ENCODE measurements at regions not wholly inside any gene's neighbourhood (a gene's known extent, or its start where the extent isn't known, plus 50 kb on each side); places are given as distances from the start of the nearest gene placed in this dataset.

GRCh38 chr14:106776395-106776983, 1250.1 kb downstream of the TMEM121 start:
- Histone ChIP-seq H3K4me1 (ENCODE audit: low read depth) (no peaks in the 10 kb centered on the region), H3K4me3 (no peak overlapping the region), H3K27me3 (no peaks in the 10 kb centered on the region), H3K27ac (no peak overlapping the region), H3K36me3 (no peaks in the 10 kb centered on the region), H3K9me3 (ENCODE audit: low read depth) (no peaks in the 10 kb centered on the region)
- DNase-seq (ENCODE audit: low read depth in 1 of 2, low spot score in 1 of 2): no peak
- TF ChIP-seq CTCF (IDR thresholded peaks at IDR 0.05; ENCODE audit: low read depth, low read length): no peak

- no peak for TF ChIP-seq CTCF (IDR thresholded peaks at IDR 0.05; ENCODE audit: low read depth, low read length)
- no peaks in the 10 kb centered on the region for H3K36me3 ChIP-seq
- no peak overlapping the region for H3K4me3 ChIP-seq
- no peaks in the 10 kb centered on the region for H3K9me3 ChIP-seq (ENCODE audit: low read depth)
- H3K27ac ChIP-seq: no peak overlapping the region
- H3K4me1 ChIP-seq (ENCODE audit: low read depth): no peaks in the 10 kb centered on the region
- no peak for DNase-seq (ENCODE audit: low read depth in 1 of 2, low spot score in 1 of 2)
- H3K27me3 ChIP-seq: no peaks in the 10 kb centered on the region
Measured at GRCh38 chr14:106778986-106779385, 1252.6 kb downstream of the TMEM121 start.

DNA sequence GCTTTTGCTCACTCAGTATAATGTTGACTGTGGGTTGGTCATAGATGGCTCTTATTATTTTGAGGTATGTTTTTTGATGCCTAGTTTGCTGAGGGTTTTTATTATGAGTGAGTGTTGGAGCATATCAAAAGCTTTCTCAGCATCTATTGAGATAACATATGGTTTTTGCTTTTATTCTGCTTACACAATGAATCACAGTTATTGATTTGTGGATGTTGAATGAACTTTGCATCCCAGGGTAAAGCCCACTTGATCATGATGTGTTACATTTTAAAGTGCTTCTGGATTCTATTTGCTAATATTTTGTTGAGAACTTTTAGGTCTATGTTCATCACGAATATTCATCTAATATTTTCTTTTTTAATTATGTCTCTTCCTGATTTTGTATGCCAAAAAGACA, 1260.3 kb downstream of the TMEM121 start:
- no peak overlapping the region for H3K4me3 ChIP-seq
- H3K4me1 ChIP-seq (ENCODE audit: low read depth): no peaks in the 10 kb centered on the region
- H3K9me3 ChIP-seq (ENCODE audit: low read depth): no peaks in the 10 kb centered on the region
- no peaks in the 10 kb centered on the region for H3K36me3 ChIP-seq
- TF ChIP-seq CTCF (IDR thresholded peaks at IDR 0.05; ENCODE audit: low read depth, low read length): no peak
- H3K27me3 ChIP-seq: no peaks in the 10 kb centered on the region
- no peak for DNase-seq (ENCODE audit: low read depth in 1 of 2, low spot score in 1 of 2)
- H3K27ac ChIP-seq: no peak overlapping the region

DNA sequence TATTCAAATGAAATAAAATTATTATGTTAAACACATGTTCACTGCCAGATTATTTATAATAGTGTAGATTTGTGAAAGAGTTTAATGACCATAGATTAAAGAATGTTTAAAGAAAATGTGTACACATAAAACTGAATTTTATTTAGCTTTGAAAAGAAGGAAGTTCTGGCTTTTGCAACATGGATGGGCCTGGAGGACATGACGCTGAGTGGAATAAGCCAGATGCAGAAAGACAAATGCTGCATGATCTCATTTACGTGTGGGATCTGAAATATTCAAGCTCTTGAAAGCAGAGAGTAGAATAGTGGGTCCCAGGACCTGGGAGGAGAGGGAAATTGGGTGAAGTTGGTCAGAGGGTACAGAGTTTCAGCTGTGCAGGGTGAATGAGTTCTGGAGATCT, 1261.2 kb downstream of the TMEM121 start:
- no peak for DNase-seq (ENCODE audit: low read depth in 1 of 2, low spot score in 1 of 2)
- H3K27ac ChIP-seq: no peak overlapping the region
- no peaks in the 10 kb centered on the region for H3K9me3 ChIP-seq (ENCODE audit: low read depth)
- H3K4me3 ChIP-seq: no peak overlapping the region
- no peaks in the 10 kb centered on the region for H3K27me3 ChIP-seq
- TF ChIP-seq CTCF (IDR thresholded peaks at IDR 0.05; ENCODE audit: low read depth, low read length): no peak
- no peaks in the 10 kb centered on the region for H3K36me3 ChIP-seq
- H3K4me1 ChIP-seq (ENCODE audit: low read depth): no peaks in the 10 kb centered on the region

GRCh38 chr14:106788534-106788933, 1262.2 kb downstream of the TMEM121 start:
- Histone ChIP-seq H3K36me3 (no peaks in the 10 kb centered on the region), H3K9me3 (ENCODE audit: low read depth) (no peaks in the 10 kb centered on the region)

More at GRCh38 chr14:106788534-106788933, 1262.2 kb downstream of the TMEM121 start:
- DNase-seq (ENCODE audit: low read depth in 1 of 2, low spot score in 1 of 2): no peak
- Histone ChIP-seq H3K4me1 (ENCODE audit: low read depth) (no peaks in the 10 kb centered on the region), H3K27me3 (no peaks in the 10 kb centered on the region), H3K4me3 (no peak overlapping the region), H3K27ac (no peak overlapping the region)
- TF ChIP-seq CTCF (IDR thresholded peaks at IDR 0.05; ENCODE audit: low read depth, low read length): no peak
